HG02885 (cell line): ENCODE measurements at regions not wholly inside any gene's neighbourhood (a gene's known extent, or its start where the extent isn't known, plus 50 kb on each side); places are given as distances from the start of the nearest gene placed in this dataset.
"Not testable (repeated sequence)": the region's sequence is repeated elsewhere in the genome, so short reads cannot be mapped to it uniquely, and the experiment has no call there.

ENCODE experiments used
- ATAC-seq: cut with Tn5 transposase; IDR thresholded peaks from one replicate; pipeline ENCODE4 v1.9.1; 2021; ENCODE audit warnings: mild to moderate bottlenecking; ENCODE audit not compliant: unreplicated experiment, poor library complexity

DNA sequence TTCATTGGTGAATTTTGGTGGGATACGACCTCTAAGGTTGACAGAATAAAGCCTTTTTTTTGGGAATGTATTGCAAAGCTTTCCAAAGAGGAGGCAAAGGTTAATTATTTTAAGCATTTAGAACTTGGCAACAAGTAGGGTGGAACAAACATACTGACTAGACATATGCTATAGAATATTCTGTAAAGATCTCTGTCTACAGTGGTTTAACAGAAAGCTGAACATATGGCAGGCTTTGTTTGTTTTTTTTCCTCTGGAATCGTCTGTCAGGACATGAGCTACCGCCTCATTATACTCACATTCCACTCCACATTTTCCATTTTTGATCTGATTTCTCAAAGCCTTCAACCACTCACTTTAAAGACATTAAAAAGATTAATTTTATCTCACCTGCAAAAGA lies 153.4 kb upstream of the PELI2 start:
- no peak for ATAC-seq

DNA sequence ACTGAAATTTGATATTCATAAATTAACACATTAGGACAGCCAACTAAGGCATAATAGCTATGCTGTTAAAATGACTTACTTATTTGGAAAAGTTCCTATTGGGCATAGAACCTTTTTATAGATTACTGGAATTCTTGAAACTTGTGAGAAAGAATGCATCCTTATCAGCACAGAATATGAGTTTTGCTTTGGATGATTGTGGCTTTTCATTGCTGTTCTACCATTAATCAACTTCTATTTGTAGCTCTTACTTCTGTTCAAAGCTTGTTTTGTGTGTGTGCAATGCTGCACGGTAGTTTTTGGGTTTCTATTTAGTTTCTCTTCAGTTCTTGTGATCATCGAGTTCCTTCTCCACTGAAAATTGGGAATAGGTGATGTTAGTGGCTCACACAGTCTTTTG lies 152.4 kb upstream of the PELI2 start:
- ATAC-seq = no peak

DNA sequence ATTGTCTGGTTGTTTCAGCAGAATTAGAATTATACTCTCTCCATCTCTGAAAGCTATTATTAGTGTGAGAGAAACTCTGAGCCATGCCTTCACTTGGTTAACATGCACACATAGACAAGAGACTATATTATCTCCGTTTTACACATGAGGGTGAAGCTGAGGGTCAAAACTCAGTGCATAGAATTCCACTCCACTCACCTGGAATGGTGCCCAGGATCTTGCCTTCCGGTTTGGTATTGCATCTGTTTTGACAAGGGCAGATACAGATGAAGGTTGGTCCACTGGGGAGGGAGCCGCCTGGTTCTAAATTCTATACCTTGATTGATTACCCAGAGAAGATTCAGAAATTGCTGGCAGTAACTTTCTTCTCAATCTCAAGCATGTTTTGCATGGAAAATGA lies 149.5 kb upstream of the PELI2 start:
- no peak for ATAC-seq

DNA sequence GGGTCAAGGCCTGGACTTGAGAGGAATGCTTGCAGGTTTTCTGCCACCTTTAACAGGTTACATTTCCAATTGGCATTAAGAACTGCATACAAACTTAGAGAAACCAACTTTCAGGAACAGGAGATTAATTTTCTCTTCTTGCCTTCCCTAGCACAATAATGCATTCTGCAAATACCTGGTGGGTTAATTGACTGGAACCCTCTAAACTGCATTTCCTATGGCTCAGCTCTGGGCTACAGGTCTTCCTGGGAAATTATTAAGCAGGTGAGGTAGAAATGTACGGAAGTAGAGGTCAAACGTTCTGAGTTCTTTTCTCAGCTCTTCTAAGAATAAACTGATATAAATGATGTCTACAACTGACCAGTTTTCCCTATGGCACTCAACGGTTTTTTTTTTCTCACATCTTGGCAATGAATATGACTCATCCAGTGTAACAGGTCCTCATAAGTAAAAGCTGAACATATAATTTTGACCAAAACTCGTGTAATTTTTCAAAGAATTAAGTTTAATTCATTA lies 144.9 kb upstream of the PELI2 start:
- ATAC-seq = no peak

DNA sequence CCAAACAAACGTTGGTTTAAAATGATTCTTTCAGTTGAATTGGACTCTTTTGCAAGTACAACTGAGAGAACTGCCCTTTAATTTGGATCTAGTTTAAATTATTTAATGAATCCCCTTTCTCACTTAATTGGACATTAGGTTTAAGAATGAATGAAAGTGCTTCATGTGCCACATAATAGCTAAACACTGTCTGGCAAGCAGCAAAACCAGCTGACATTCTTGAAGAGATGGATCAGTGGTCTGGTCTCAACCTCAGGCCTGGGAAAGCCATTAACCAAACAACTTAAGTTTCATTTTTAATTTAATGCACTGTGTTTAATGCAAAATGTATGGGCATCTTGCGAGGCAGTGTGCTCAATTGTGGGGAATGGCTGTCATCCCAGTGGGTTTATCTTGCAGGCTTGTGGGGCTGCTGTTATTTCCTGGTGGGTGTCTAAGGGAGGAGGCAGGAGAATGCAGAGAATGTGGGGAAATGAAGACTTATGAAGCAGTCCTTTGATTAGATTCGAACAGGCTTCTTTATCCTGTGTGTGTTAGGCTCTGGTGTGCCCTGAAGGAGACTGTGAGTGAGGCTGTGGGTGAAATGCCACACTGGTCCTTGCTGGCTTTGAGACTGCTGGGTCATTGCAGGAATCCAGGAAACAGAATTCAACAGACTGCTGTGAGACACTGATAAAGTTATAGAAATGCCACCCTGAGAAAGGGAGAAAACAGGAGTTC lies 144.1 kb upstream of the PELI2 start:
- no peak for ATAC-seq

DNA sequence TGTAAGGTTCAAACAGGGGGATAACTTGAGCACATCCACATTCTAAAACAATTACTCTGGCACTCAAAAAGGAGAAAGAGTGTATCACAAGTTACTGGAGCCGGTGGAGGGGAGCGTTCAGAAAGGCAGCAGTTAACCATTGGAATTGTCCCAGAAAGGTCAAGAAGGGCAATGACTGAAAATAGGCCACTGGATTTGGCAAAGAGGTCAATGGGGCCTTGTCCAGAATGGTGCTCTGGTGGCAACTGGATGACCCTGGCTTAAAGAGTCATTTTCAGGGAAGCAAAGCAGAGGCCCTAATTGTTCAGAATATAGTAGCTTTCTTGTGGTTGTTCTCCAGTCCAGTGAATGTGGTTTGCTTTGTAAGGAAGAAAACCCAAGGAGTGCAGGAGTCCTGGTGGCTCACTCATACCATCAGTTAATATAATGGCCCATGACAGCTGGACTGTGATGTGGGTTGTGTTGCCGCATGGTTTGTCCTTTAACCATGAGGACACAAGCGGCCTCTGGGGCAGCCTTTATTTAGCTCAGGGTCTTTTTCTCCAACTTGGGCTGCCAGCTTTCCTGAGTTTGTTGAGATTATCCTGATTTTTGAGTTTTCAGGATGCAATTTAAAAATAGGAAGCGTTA lies 142.8 kb upstream of the PELI2 start:
- no peak for ATAC-seq

DNA sequence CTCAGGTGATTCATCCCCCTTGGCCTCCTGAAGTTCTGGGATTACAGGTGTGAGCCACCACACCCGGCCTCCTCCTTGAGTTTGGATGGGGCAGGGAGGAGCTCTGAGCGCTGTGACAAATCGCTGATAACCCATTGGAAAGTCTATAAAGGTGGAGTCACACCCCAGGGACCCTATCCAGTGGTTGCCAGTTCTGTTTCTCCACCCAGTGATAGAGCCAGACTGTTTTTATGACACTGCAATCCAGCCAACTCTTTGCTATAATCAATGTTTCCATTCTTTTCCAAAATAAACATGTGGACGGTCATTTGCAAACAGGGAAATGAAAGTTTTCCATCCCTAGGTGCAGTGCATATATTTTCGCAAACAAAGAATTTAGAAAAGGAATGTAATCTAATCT lies 142.0 kb upstream of the PELI2 start:
- ATAC-seq = no peak

DNA sequence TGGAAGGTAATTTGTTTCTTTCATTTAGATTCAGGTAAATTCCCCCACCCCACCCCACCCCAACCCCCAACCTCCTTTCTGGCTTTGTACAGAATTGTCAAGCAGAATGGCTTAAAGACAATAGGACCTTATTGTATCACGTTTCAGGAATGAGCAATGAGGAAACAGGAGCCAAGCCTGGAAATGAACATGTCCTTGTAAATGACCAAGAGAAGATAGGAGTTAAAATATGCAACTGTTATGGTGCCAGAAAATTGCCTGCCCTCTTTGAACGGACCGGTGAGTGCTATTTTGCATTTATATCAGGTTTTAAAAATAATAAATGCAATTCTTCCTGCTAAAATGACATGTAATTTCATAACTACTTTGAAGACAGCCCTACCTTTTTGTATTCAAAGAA lies 141.6 kb upstream of the PELI2 start:
- no peak for ATAC-seq

DNA sequence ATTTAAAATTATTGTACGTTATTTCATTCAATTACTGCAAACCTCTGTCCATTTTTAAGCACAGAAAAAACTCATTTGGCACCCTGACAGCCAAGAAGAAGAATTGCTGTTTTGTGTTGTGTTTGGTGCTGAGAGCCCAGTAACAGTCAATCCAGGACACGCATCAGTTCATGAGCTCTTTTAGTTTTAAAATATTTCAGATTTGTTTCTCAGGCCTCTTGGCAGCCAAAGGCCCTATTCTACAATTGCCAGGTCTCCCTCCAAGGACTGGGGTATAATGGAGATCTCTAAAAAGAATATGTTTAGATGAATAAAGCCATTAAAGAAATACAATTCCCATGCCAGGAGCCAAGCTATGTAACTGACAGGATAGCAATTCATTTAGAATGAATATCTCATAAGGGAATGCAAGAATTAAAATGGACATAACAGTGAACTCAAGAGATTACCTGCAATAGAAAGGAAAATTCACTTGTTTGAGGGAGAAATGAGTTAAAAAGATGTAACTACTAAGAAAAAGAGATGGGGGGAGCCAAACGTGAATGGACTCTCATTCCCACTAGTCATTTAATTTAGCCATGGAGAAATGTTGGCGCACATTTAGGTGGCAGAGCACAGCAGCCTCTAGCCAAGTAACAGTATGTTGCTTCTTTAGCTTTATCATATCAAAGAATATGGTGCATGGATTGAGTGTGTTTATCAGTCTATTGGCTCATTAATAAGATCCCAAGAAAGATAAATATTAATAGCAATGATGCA lies 140.6 kb upstream of the PELI2 start:
- ATAC-seq = no peak

DNA sequence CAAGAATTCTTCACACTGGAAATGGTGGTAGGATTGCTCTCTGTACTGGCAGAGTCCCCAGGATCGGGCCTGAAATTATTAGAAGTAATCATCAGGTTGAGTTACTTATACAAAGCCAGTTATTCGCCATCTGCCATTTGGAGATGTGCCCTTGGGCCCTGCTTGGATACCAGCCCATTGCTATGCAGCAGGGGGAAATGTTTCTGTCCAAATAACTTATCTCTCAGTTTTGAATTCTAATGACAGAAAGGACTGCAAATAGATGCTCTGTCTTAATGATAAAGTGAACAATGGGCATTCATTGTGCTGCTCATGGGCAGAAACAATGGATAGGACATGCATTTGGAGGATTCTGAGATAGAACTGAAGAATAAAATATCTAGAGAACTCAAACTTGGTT lies 139.1 kb upstream of the PELI2 start:
- no peak for ATAC-seq

DNA sequence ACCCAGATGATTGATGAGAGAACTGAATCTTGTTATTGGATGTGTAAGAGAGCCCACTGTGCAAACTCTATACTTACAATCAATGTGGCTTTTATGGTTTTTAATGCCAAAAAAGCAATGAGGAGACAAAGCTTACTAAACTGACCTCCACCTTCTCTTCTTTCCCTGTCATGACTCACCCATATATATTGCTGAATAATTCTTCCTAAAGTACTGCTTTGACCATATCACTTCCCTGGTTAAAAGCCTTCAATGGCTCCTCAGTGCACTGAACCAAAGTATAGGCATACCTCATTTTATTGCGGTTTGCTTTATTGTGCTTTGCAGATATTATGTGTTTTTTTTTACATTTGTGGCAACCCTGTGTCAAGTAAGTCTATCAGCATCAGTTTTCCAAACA lies 138.4 kb upstream of the PELI2 start:
- no peak for ATAC-seq

DNA sequence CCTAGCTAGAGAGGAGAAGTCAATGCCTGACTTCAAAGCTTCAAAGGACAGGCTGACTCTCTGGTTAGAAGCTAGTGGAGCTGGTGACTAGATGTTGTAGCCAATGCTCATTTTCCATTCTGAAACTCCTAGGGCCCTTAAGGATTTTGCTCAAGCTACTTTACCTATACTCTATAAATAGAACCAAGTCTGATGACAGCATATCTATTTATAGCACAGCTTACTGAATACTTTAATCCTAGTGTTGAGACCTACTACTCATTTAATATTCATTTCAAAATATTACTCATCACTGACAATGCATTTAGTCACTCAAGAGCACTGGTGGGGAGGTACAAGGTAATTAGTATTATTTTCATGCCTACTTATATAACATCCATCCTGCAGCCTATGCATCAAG lies 137.2 kb upstream of the PELI2 start:
- ATAC-seq = no peak

DNA sequence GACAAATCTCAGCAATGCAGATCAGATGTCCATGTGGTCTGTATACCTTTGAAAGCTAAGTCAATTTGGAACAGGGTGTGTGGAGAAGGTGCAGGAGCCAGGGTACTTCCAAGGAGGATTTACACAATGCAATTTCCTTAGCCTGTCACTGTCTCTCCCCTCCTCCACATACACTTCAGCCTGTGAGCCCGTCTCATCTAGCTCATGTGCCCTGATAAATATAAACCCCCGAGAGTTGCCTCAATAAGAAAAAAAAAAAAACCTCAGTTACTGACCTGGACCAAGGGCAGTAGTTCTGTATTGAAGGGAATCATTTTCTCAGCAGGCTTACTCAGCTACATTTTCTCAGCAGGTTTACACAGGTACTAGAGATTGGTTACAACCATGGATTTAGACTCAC lies 132.1 kb upstream of the PELI2 start:
- ATAC-seq = no peak

DNA sequence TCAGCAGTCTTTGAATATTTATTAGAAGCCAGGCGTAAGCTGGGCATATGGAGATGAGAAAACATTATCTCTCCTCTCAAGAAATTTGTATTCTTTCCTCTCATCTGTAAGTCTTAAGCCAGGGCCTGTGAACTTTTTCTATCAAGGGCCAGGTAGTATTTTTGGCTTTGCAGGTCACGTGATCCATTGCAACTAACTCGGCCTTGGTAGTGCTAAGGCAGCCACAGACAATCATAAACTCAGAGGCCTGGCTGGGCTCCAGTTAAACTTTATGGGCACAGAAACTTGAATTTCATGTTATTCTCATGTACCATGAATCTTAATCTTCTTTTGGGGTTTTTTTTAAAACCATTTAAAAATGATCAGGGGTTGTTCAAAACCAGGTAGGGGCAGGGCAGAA lies 117.4 kb upstream of the PELI2 start:
- ATAC-seq = no peak

DNA sequence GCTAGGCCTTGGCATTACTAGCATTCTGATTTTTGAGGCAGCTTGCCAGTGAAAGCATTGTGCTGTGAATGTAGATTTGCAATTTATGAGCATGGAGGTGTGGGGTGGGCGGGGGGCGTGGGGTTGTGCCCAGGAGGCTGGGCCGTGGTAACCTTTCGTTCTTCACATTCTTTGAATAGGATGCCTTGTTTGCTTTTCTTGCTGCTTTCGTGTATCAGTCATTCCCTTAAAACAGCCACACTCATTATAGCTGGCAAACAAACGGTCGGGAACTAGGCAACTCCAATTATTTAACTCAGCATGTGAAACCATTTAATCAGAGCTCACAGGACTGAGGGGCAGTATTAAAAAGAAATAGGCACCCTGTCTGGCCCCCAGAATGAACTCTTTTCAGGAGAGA lies 115.9 kb upstream of the PELI2 start:
- ATAC-seq = no peak

DNA sequence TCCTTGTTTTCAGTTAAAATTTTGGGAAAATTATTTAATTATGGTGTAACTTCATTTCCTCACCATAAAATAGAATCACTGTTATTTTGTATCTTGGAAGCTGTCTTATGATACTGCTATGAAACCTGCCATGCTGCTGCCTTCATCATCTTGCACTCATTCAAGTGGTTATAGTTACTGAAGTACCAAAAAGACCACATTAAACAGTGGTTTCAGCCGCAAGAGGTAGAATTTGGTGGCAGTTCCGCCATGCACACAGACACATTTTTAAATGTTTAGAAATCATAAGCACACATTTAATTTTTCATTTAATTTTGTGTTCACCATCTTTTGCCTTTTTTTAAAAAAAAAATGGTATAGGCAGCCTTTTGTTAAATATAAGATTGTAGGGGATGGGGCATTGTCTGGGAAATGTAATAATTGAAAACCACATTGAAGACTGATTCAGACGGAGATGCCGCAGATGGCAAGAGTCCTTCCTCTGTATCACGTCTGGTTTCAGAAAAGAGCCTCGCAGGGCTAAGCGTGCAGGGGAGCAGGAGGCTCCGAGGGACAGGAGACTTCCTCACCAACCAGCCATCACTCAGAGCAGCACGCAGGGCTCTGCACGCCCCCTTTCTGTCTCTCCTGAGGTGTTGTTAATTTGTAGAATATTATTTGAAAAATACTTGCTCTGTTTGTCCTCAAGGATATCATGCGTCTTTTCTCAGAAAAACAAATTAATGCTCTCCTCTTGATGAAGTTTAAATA lies 115.2 kb upstream of the PELI2 start:
- ATAC-seq = peak; percentile 49

DNA sequence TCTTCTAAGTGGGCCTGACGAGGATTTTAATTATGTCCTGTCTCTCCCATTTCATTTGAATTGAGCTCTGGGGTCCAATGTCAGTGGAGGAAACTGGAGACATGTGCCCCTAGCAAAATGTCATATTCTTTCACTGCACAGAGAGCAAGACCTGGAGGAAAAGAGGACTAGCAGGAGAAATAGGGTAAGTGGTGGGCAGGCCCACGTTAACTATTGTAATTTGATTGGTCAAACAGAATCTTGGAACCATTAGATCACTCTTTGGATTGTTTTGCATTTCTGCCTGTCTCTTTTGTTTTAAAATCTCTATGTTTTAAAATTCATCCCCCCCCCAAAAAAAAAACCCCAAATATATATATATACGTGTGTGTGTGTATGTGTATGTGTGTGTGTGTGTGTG lies 113.9 kb upstream of the PELI2 start:
- no peak for ATAC-seq

DNA sequence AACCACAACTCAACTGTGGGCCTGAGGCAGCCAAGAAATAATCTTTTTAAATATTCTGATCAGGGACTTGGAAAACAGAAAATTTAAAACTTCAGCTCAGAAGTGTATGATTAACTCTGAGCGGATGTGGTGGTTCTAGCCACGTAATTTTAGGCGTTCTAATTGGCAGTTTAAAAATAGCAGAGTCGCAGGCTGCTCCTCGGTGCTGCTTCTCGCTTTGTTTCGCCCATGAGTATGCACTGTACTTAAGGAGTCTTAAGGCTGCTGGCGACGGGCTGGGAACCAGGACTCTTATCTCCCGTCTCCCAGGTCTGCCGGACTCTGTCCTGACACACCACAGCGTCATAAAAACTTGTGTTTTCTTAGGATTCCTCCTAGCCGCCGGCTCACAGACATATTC lies 113.4 kb upstream of the PELI2 start:
- peak; percentile 81 for ATAC-seq

DNA sequence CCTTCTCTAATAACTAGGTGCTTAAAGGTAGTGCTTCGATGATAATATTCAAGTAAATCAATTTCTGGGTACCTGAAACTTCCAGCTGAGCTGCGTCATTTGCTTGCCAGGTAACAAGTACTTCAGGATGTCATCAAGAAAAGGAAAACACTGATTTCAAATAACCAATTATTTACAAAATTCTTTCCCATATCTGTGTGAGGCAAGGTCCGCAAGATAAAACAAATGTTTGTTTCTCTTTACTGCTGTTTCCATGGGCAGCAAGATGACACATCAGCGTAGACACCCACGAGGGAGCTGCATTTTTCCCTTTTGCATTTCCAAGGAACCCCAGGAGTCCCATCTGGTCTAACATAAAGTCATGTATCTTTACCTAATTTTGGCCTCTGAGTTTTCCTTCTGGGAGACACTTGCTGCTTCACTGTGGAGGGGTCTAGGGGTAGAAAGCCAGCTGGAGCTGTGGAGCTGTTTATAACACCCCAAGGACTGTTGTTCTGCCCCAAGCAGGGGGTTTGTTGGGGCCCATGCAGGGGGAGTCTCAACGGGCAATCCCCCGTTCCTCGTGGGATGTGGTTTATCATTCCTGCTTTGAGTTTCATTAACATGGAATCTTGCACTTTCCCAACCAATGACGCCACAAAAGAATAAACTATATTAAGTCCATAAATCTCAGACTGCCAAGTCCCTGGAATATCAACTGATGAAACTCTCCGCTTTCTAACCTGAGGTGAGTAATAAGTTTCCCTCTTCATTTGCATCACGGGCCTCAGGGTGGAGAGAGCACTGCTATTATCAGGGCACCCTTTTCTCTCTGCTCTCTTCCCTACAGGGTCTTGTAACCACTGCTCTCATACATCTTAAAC lies 112.8 kb upstream of the PELI2 start:
- peak; percentile 59 for ATAC-seq

DNA sequence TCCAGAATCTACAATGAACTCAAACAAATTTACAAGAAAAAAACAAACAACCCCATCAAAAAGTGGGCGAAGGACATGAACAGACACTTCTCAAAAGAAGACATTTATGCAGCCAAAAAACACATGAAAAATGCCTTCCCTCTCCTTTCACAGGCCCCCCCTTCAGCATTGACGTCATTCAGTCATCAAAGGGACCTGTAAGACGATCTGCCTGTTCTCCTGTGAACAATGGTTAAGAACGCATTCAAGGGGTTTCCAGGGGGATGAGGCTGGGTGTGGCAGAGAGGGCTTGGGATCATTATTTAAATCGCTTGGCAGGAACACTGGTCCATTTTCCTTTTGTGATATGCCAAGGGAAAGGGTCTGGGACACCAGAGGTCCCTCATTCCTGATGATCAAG lies 110.7 kb upstream of the PELI2 start:
- not testable (repeated sequence) for ATAC-seq
